Karpas-422 (cell line): ENCODE measurements at regions not wholly inside any gene's neighbourhood (a gene's known extent, or its start where the extent isn't known, plus 50 kb on each side); places are given as distances from the start of the nearest gene placed in this dataset.

Experiments
- DNase-seq: peaks from one replicate; pipeline ENCODE4 v3.0.0-alpha.2; 2015
- H2AFZ ChIP-seq: fragments of 200-600 bp; sonication (generic); 2 replicates; pipeline ENCODE4 v1.6.1; 2014; ENCODE audit warnings: antibody characterized with exemption, low read length, mixed read lengths
- H3K27ac ChIP-seq: fragments of 200-600 bp; sonication (generic); 2 replicates; pipeline ENCODE4 v1.5.1; 2014; ENCODE audit warnings: mild to moderate bottlenecking, low read length, moderate library complexity
- H3K27me3 ChIP-seq: fragments of 200-600 bp; sonication (generic); 2 replicates; pipeline ENCODE4 v1.6.1; 2014; ENCODE audit warnings: low read length, mixed read lengths
- H3K36me3 ChIP-seq: fragments of 200-600 bp; sonication (generic); 2 replicates; pipeline ENCODE4 v1.6.1; 2014; ENCODE audit warnings: low read length, mixed read lengths; ENCODE audit not compliant: insufficient read depth
- H3K4me1 ChIP-seq: fragments of 200-600 bp; sonication (generic); 2 replicates; pipeline ENCODE4 v1.6.1; 2014; ENCODE audit warnings: mild to moderate bottlenecking, low read length, mixed read lengths
- H3K4me2 ChIP-seq: fragments of 200-600 bp; sonication (generic); 2 replicates; pipeline ENCODE4 v1.6.1; 2014; ENCODE audit warnings: low read length, low read depth, mild to moderate bottlenecking; ENCODE audit not compliant: poor library complexity, severe bottlenecking
- H3K4me3 ChIP-seq: fragments of 200-600 bp; sonication (generic); 2 replicates; pipeline ENCODE4 v1.5.1; 2014; ENCODE audit warnings: mild to moderate bottlenecking, antibody characterized with exemption, low read length, mixed read lengths
- H3K79me2 ChIP-seq: fragments of 200-600 bp; sonication (generic); 2 replicates; pipeline ENCODE4 v1.6.1; 2014; ENCODE audit warnings: mild to moderate bottlenecking, low read length, mixed read lengths
- H3K9ac ChIP-seq: fragments of 200-600 bp; sonication (generic); 2 replicates; pipeline ENCODE4 v1.6.0; 2014; ENCODE audit warnings: low read length
- H3K9me2 ChIP-seq: fragments of 200-600 bp; sonication (generic), shearing (Covaris generic); replicated peaks from 2 replicates; pipeline ENCODE4 v1.6.0; 2014; ENCODE audit warnings: mild to moderate bottlenecking, low read length, moderate library complexity; ENCODE audit not compliant: insufficient read depth
- H3K9me3 ChIP-seq: fragments of 300-700, 200-600 bp; sonication (generic); 2 replicates; pipeline ENCODE4 v1.6.1; 2014; ENCODE audit warnings: low read length, mixed read lengths
- H4K20me1 ChIP-seq: fragments of 200-600 bp; sonication (generic); 2 replicates; pipeline ENCODE4 v1.6.1; 2014; ENCODE audit warnings: mild to moderate bottlenecking, antibody characterized with exemption, low read length, low read depth; ENCODE audit not compliant: insufficient read depth

GRCh38 chrX:45760187-45760742 is 559.6 kb upstream of the DIPK2B start:
- no peak overlapping the region for H3K4me3 ChIP-seq
- no peak overlapping the region for H2AFZ ChIP-seq
- no peak overlapping the region for H3K4me2 ChIP-seq
- H3K9me3 ChIP-seq = no peaks in the 10 kb centered on the region
- no peaks in the 10 kb centered on the region for H3K9me2 ChIP-seq
- H3K79me2 ChIP-seq = no peaks in the 10 kb centered on the region
- no peak overlapping the region for H3K27ac ChIP-seq
- no peaks in the 10 kb centered on the region for H3K36me3 ChIP-seq
- no peaks in the 10 kb centered on the region for H3K4me1 ChIP-seq
- H3K27me3 ChIP-seq = no peaks in the 10 kb centered on the region
- DNase-seq = no peak
- H4K20me1 ChIP-seq = no peaks in the 10 kb centered on the region
- no peak overlapping the region for H3K9ac ChIP-seq

DNA sequence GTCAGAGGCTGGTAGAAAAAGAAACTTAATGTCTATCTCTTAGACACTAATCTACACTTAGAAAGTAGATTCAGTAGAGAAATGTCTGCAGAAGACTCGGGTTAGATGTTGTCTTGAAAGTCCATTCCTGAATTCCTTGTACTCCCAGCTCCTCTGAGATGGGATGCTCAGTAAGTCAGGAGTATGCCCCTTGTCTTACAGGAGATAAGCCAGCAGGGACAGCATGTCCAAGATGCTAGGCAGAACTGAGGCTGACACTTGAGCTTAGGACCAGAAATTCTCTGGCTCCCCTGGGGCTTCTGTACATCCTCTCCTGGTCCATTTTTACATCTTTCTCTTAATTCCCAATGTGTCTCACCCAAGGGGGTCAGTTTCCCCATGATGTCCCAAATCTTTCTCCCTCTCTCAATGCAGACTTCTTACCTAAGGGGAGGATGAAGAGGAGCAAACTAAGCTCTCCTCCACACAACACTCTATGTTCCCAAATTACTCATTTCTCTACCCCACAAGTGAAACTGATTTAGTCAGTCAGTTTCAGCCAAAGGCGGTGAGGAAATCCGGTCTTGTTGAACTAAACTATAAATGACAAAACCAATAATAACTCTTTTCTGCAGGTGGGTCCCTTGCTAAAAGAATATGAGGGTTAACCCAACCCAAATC is 558.2 kb upstream of the DIPK2B start:
- no peak for DNase-seq
- H4K20me1 ChIP-seq = no peaks in the 10 kb centered on the region
- H2AFZ ChIP-seq = no peak overlapping the region
- H3K9me2 ChIP-seq = no peaks in the 10 kb centered on the region
- H3K9me3 ChIP-seq = no peaks in the 10 kb centered on the region
- no peaks in the 10 kb centered on the region for H3K79me2 ChIP-seq
- no peak overlapping the region for H3K27ac ChIP-seq
- no peaks in the 10 kb centered on the region for H3K36me3 ChIP-seq
- H3K4me2 ChIP-seq = no peak overlapping the region
- no peak overlapping the region for H3K4me3 ChIP-seq
- H3K9ac ChIP-seq = no peak overlapping the region
- H3K4me1 ChIP-seq = no peaks in the 10 kb centered on the region
- H3K27me3 ChIP-seq = no peaks in the 10 kb centered on the region

GRCh38 chrX:45758319-45758718 is 557.6 kb upstream of the DIPK2B start:
- Histone ChIP-seq H3K36me3 (no peaks in the 10 kb centered on the region), H3K9ac (no peak overlapping the region), H3K9me2 (no peaks in the 10 kb centered on the region), H3K4me1 (no peaks in the 10 kb centered on the region), H3K9me3 (no peaks in the 10 kb centered on the region), H2AFZ (no peak overlapping the region), H3K27ac (no peak overlapping the region), H3K27me3 (no peaks in the 10 kb centered on the region), H3K4me2 (no peak overlapping the region), H4K20me1 (no peaks in the 10 kb centered on the region), H3K79me2 (no peaks in the 10 kb centered on the region), H3K4me3 (no peak overlapping the region)
- DNase-seq = no peak

DNA sequence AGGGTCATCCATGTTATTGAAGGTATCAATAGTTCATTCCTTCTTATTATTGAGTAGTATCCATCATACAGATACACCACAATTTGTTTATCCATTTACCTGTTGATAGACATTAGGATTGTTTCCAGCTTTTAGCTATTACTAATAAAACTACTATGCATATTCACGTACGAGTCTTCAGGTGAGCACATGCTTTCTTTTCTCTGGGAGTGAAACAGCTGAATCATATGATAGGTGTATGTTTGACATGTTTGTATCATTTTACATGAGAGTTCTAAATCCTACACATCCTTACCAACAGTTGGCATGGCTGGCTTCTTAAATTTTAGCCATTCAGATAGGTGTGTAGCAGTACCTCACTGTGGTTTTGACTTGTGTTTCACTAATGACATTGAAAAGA is 556.6 kb upstream of the DIPK2B start:
- Histone ChIP-seq H3K27me3 (no peaks in the 10 kb centered on the region), H3K79me2 (no peaks in the 10 kb centered on the region), H3K9ac (no peak overlapping the region), H3K4me3 (no peak overlapping the region), H3K36me3 (no peaks in the 10 kb centered on the region), H3K9me3 (no peaks in the 10 kb centered on the region), H2AFZ (no peak overlapping the region), H3K4me1 (no peaks in the 10 kb centered on the region), H3K9me2 (no peaks in the 10 kb centered on the region), H4K20me1 (no peaks in the 10 kb centered on the region), H3K27ac (no peak overlapping the region), H3K4me2 (no peak overlapping the region)
- no peak for DNase-seq

- H3K36me3 ChIP-seq = no peaks in the 10 kb centered on the region
- no peaks in the 10 kb centered on the region for H3K4me1 ChIP-seq
- no peak for DNase-seq
- H3K4me3 ChIP-seq = no peak overlapping the region
- H4K20me1 ChIP-seq = no peaks in the 10 kb centered on the region
- H3K9me3 ChIP-seq = no peaks in the 10 kb centered on the region
- H3K27ac ChIP-seq = no peak overlapping the region
- no peak overlapping the region for H3K9ac ChIP-seq
- no peak overlapping the region for H2AFZ ChIP-seq
- no peaks in the 10 kb centered on the region for H3K9me2 ChIP-seq
- no peaks in the 10 kb centered on the region for H3K27me3 ChIP-seq
- no peaks in the 10 kb centered on the region for H3K79me2 ChIP-seq
- no peak overlapping the region for H3K4me2 ChIP-seq
Observed at GRCh38 chrX:45756557-45756956, 555.9 kb upstream of the DIPK2B start.

GRCh38 chrX:45755703-45756102 is 555.0 kb upstream of the DIPK2B start:
- H3K9ac ChIP-seq = no peak overlapping the region

DNA sequence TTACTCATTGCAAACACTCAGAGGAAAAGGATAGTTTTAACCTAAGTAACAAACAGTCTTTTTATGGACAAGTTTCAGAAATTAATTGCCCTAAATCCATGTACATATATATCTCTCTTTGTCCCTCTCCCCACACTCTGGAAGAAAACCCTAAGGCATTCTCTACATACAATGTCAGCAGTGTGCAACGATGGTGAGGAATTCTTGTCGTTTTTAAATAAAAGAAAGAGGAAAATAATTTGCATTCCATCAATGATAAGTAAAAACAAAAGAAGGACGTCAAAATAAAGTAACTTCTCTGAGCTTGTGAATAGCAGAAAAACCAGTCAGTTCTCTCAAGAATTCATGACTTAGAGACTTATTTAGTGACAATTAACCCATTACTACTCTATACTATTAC is 550.5 kb upstream of the DIPK2B start:
- H3K27ac ChIP-seq = no peak overlapping the region
- no peaks in the 10 kb centered on the region for H4K20me1 ChIP-seq
- DNase-seq = no peak
- no peak overlapping the region for H3K4me3 ChIP-seq
- H3K9ac ChIP-seq = no peak overlapping the region
- H3K79me2 ChIP-seq = no peaks in the 10 kb centered on the region
- no peak overlapping the region for H3K4me2 ChIP-seq
- H2AFZ ChIP-seq = no peak overlapping the region
- no peaks in the 10 kb centered on the region for H3K9me3 ChIP-seq
- no peaks in the 10 kb centered on the region for H3K9me2 ChIP-seq
- H3K36me3 ChIP-seq = no peaks in the 10 kb centered on the region
- H3K4me1 ChIP-seq = no peaks in the 10 kb centered on the region
- H3K27me3 ChIP-seq = no peaks in the 10 kb centered on the region

More at GRCh38 chrX:45755703-45756102, 555.0 kb upstream of the DIPK2B start:
- H3K4me3 ChIP-seq = no peak overlapping the region
- H3K9me3 ChIP-seq = no peaks in the 10 kb centered on the region
- H3K9me2 ChIP-seq = no peaks in the 10 kb centered on the region
- no peaks in the 10 kb centered on the region for H3K79me2 ChIP-seq
- H3K36me3 ChIP-seq = no peaks in the 10 kb centered on the region
- no peak overlapping the region for H2AFZ ChIP-seq
- H4K20me1 ChIP-seq = no peaks in the 10 kb centered on the region
- H3K4me2 ChIP-seq = no peak overlapping the region
- H3K27me3 ChIP-seq = no peaks in the 10 kb centered on the region
- no peaks in the 10 kb centered on the region for H3K4me1 ChIP-seq
- no peak overlapping the region for H3K27ac ChIP-seq
- DNase-seq = no peak

GRCh38 chrX:45750639-45751038 is 550.0 kb upstream of the DIPK2B start:
- no peaks in the 10 kb centered on the region for H3K9me3 ChIP-seq
- no peak overlapping the region for H2AFZ ChIP-seq
- DNase-seq = no peak
- H3K4me3 ChIP-seq = no peak overlapping the region
- no peaks in the 10 kb centered on the region for H4K20me1 ChIP-seq
- H3K36me3 ChIP-seq = no peaks in the 10 kb centered on the region
- no peaks in the 10 kb centered on the region for H3K9me2 ChIP-seq
- H3K79me2 ChIP-seq = no peaks in the 10 kb centered on the region
- H3K4me2 ChIP-seq = no peak overlapping the region
- no peaks in the 10 kb centered on the region for H3K27me3 ChIP-seq
- H3K27ac ChIP-seq = no peak overlapping the region
- no peaks in the 10 kb centered on the region for H3K4me1 ChIP-seq
- no peak overlapping the region for H3K9ac ChIP-seq
